DMS153 (cell line): ENCODE measurements at regions not wholly inside any gene's neighbourhood (a gene's known extent, or its start where the extent isn't known, plus 50 kb on each side); places are given as distances from the start of the nearest gene placed in this dataset.

Experiments used
- DNase-seq: peaks from one replicate; lab custom pipeline; 2025; lab: John Stamatoyannopoulos, UW

DNA sequence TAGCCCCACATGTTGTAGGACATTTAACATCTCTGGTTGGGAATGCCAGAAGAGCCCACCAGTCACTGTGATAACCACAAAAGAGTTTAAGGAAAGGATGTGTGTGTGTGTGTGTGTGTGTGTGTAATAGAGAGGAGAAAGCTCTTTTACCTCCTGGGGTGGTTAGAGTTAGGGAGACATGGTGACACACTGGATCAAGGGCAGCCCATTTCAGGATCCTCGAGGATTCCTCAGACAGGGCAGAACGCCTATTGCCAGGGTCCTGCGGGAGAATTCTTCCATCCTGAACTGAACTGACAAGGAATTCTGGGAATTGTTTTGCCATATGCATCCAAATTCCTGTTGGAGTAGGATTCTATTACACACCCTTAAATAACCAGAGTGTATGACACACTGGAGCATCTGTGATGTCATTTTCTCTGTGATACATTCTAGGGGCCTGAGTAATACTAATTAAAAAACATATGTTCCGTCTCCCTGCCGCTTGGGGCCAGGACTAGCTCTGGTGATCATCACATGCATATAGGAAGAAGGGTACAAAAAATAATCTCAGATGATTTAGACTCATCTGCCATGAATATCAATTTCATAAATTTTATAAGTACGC is 156.4 kb upstream of the MMADHC start:
- no peak for DNase-seq

- DNase-seq, result no peak
Measured at GRCh38 chr2:149741646-149742045, 154.1 kb upstream of the MMADHC start.

DNA sequence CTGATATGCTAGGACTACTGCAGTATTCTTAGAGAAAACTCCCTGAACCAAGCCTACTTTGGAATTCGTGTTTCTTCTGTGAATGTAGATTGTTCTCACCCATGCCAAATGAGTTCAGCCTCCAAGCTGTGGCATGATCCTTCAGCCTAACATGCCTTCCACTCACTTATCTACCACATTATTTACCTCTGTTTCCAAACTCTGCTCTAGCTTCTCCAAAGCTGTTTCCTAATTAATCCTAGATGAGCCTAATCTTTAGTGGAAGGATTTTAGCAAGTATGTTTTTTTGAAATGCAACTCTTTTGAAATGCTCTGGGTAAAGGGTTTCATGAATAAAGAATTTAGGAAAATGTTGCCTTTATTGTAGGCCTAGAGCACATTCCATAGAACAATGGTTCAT is 152.9 kb upstream of the MMADHC start:
- no peak for DNase-seq

DNA sequence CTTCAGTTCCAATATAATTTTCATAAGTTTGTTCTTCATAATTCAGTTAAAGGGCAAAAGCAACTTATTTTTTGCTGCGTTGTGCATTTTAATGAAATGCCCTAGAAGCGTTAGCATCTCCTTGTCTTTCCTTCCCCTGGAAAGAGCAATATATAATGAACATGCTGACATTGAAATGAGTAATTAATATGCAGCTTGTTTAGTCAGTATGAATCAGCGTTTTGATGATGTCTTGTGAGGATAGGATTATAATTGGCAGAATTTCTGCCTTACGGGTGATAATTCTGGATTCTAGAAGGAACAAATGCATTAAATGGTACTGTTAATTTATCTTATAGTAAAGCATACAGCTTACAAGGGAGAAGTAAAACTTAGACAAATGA is 152.3 kb upstream of the MMADHC start:
- DNase-seq, result no peak

DNA sequence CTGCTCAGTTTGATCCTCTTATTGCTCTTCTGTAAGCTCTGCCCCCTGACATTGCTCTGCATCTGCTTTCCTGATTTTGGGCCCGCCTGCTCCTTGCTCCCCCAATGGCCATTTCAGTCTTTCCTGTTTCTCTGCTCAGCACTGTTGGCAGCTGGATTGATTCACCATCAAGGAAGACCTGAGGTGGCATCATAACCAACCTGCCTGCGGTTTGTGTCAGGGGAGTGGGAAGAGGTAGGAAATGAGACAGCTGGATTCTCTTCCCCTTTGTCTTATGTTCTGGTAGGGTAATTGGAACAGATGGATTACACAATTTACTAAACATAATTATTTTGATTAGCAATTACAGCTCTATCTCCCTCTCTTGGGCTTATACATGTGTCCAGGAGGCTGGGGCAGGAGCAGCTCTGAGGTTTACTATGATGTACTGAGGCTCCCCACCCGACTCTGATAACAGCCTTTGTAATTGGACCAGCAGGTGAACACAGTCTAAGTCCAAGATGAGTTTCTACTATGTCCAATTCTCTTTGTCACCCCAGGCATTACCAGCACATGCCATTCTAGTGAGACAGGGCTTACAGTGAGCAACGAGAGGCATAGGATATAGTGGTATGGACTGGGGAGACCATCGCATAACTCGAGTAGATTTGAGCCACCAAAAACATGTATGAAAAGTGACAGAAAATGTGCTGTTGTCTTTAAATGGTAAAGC is 151.8 kb upstream of the MMADHC start:
- DNase-seq, result no peak

GRCh38 chr2:149738767-149739166 is 151.2 kb upstream of the MMADHC start:
- no peak for DNase-seq

DNA sequence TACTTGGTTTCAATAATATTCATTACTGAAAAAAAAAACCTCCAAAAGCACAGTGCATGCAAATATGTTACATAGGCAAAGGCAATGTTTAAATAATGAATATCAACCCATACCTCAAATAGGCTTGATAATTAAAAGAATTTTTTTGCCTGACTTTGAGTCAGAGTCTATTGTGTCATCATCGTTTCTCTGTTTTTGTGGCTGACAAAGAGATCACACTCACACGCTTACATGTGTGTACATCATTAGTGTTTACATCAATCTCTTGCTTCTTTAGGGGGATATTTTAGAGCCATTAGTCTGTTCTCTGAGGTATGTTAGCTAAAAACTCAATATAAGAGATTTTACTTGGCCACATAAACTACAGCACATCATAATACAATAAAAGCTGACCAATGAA is 150.3 kb upstream of the MMADHC start:
- no peak for DNase-seq

DNA sequence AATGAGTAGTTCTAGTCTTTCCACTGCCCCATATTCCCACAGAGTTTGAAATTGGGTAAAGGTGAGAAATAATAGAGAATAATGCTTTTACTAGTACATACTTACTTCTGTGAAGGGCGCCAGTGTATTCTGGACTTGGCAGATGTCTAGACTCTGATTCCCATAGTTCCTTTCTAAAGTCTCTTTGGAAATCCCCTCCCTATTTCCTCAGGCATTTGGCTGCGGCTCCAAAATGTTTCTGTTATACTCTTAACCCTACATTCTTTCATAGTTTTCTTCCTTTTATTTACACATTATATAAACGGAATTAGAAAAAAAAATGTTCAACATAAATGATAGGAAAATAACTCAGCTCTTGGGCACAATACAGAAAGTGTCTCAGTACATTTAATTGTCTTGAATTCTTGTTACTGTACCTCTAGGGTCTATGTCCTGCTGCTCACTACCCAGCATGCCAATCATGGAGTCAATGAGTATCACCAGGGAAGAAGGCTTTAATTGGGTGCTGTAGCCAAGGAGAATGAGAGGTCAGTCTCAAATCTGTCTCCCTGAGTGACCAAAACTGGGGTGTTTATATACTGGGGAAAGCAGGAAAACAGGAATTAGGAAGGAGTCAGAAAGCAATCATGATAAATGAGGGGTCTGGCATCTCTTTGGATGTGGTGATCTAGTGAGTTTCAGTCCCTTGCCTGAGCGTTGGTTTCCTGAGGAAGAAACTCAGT is 147.8 kb upstream of the MMADHC start:
- DNase-seq, result no peak

DNA sequence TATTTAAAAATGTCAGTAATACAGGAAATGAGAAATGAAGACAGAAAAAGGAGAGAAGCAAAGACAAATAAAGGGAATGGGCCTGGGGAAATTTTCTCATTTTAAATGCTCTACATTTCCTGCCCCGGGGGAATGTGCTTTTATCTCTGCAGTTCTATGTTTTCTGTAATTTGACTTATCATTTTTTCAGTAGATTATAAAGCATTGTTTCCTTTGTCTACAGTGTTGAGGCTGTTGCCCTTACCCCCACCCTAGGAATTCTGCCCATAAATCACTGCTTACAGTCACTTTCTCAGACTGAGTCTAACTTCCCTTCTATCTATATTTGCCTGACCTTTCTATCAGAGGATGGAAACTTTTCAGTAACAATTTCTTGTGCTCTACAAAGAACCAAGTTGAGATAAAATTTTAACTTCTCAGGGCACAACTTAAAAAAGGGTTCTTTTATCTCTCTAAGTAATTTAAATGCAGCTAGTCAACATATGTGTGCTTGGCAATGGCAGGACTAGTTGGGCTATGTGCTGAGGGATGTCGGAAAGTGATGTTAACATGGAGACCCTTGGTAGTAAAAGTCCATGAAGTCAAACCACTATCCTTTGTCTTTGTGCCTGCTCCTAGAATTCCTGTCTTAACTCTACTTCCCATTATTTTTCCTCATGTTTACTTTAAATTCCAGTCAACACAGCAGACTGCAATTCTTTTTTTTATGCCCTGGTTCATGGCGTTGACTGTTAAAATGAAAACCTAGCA is 146.5 kb upstream of the MMADHC start:
- no peak for DNase-seq

GRCh38 chr2:149732730-149733290 is 145.2 kb upstream of the MMADHC start:
- no peak for DNase-seq

DNA sequence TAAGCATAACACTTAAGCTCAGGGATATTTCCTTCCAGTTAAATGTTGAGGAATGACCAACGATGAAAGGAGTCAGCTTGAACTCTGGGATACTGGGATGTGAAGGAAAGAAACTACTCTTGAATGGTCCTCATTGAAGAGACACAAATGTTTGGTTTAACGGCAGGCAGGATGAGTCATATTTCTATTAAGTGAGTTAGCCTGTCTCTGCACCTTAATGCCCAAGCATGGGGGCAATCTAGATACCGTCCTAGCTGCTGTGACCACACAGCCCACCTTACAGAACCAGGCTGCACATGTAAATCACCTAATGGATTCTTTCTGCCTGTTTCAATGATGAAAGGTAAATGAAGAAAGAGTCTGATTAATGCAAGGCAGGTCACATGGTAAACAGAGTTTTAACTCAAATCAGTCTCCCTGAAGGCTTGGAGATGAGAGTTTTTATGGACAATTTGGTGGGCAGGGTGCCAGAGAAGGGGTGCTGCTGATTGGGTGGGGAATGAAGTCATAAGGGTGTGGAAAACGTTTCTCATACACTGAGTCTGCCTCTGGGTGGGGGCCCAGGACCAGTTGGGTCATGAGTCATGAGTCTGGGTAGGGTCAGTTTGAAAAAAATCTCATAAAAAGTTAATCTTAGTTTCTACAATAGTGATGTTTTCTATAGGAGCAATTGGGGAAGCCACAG is 144.6 kb upstream of the MMADHC start:
- DNase-seq, result no peak

DNA sequence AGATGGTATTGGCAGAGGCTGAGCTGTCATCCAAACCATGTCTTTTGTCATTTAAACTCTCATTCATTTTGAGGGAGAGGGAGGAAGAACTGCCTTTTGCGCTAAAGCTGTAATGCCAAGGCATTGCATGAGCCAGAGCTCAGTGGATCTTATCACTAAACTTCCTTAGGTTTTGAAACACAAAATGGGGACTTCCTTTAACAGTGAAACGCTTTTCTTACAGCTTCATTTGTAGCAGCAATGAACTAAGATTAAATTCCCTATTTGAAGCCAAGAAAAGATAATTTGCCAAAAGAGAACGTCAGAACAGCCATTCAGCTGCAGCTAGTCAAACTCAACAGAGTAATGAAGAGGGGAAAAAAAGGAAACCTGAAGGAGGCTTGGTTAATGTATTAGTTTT is 143.5 kb upstream of the MMADHC start:
- no peak for DNase-seq

DNA sequence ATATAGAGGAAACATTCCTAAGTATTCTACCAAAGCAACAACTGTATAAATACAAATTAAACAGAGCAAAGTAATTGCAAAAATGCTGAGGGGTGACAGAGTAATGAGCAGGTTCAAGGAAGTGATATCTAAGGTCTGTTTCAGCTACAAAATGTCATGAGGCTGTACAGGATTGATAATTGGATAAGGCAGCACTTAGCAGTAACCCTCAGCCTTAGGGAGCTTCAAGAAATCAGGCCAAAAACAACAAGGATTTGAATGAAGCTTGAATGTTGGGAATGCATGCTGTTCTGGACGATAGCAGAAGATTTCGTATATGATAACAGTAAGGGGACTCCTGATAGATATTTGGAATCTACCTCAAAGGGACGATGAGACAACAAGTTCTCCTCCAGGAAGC is 142.0 kb upstream of the MMADHC start:
- no peak for DNase-seq

DNA sequence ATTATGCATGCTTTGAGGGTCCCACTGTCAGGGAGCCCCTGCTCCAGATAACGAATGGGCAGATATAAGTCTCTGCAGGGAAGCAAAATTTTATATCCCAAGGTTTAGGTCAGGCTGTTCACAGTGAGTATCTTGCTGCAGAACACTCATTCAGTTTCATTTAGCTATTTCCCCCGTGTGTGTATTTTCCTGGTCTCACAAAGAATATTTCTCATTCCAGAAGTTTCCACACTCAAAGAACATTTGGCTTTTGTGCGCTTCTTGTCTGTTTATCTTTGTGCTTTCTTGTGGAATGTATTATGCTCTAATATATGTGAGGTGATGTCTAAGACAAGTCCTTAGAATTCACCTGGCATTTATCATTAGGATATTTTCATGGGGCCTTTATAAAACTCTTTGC is 140.4 kb upstream of the MMADHC start:
- DNase-seq, result no peak

GRCh38 chr2:149725234-149725633 is 137.7 kb upstream of the MMADHC start:
- no peak for DNase-seq

DNA sequence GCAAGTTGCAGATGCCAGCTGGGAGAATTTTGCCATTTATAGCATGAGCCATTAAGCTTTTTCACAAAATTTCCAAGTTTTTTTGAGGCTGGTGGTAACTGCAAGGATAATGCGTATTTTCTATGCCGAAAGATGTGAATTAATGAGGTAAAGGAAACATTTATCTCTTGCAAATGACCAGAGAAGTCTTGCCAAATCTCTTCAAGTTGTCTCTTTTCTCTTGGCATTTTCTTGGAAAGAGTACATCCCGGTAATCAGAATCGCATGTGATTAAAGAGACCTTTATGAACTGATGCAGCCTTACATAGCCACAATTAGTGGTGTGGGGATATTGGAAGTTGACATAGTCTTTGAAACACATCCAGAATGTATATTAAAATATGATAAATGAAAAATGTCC is 136.5 kb upstream of the MMADHC start:
- no peak for DNase-seq

- no peak for DNase-seq
Measured at GRCh38 chr2:149720615-149721014, 133.0 kb upstream of the MMADHC start.

- no peak for DNase-seq
Measured at GRCh38 chr2:149719695-149720094, 132.1 kb upstream of the MMADHC start.

DNA sequence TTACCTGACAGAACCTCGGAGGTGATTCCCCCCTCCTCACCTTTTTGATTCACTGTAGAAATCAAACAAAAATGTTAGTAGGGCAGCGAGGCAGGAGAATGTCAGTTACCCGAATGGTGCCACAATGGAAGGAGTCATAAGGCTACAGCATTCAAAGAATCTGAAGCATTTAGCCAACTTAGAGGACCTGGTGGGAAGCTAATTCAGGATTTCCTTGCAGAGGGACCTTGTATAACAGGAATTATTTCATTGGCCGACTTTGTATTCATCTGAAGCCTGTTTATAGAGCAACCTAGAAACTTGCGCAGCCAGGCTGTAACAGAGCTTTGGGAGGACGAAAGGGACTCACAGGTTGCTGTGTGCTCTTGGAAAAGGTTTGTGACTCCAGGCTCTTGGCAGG is 129.1 kb upstream of the MMADHC start:
- DNase-seq, result no peak

- DNase-seq, result no peak
Measured at GRCh38 chr2:149715894-149716293, 128.3 kb upstream of the MMADHC start.

- DNase-seq, result no peak
Measured at GRCh38 chr2:149715005-149715592, 127.5 kb upstream of the MMADHC start.
